Coronary artery (tissue), 2 donors: ENCODE measurements at regions not wholly inside any gene's neighbourhood (a gene's known extent, or its start where the extent isn't known, plus 50 kb on each side); places are given as distances from the start of the nearest gene placed in this dataset.

Experiments
- DNase-seq: peaks from one replicate; pipeline ENCODE4 v3.0.0-alpha.2; 2017; ENCODE audit warnings: low spot score
- H3K27ac ChIP-seq, 2 donors: fragments of 200-600 bp; sonication (generic); one replicate each; pipeline ENCODE4 v1.5.1; 2016 to 2019
- H3K4me3 ChIP-seq: fragments of 200-600 bp; sonication (generic); 2 replicates; pipeline ENCODE4 v1.5.1; 2016; ENCODE audit warnings: mild to moderate bottlenecking, moderate library complexity
- TF ChIP-seq, protein P1 (sequence below): fragments of 200-600 bp; sonication (generic); IDR thresholded peaks from one replicate; pipeline ENCODE4 v1.5.1; 2019; ENCODE audit warnings: antibody characterized with exemption

DNA sequence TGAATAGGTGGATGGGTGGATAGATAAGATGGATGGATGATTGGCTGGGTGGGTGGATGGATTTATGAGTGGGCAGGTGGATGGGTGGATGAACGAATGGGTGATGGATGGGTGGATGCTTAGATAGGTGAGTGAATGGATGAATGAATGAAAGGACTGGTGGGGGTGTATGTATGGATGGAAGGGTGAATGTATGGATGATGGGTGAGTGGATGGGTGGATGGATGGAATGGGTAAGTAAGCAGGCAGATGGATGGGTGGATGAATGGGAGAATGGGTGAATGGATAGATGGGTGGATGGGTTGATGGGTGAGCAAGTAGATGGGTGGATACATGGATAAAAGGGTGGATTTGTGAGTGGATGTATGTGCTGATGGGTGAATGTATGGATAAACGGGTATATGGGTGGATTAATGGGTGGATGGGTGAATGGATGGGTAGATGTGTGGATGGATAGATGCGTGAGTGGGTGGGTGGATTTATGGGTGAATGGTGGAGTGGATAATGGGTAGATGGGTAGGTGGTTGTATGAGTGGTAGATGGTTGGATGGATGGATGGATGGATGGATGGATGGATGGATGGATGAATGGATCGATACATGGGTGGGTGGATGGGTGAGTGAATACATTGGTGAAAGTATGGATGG, 682.6 kb downstream of the HS3ST4 start:
- TF ChIP-seq, protein P1, sequence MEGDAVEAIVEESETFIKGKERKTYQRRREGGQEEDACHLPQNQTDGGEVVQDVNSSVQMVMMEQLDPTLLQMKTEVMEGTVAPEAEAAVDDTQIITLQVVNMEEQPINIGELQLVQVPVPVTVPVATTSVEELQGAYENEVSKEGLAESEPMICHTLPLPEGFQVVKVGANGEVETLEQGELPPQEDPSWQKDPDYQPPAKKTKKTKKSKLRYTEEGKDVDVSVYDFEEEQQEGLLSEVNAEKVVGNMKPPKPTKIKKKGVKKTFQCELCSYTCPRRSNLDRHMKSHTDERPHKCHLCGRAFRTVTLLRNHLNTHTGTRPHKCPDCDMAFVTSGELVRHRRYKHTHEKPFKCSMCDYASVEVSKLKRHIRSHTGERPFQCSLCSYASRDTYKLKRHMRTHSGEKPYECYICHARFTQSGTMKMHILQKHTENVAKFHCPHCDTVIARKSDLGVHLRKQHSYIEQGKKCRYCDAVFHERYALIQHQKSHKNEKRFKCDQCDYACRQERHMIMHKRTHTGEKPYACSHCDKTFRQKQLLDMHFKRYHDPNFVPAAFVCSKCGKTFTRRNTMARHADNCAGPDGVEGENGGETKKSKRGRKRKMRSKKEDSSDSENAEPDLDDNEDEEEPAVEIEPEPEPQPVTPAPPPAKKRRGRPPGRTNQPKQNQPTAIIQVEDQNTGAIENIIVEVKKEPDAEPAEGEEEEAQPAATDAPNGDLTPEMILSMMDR: no peak

DNA sequence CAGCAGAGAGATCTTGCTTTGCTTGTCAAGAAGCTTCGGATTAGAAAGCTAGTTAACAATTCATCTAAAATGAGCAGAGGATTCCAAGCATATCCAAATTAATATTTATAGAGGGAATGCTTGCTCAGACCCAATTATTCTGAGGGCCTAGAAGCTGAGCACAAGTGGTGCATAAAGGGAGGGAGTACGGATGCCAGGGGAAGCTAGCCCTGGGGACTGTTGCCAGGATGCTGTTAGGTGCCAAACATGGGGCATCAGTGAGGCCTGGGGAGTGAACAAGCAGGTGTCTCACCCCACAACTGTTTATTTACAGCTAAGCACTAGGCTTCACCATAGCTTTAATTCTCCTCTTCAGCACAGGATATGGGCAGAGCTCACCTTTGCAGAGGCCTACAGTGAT, 684.1 kb upstream of the C16orf82 start:
- Histone ChIP-seq H3K4me3 (no peak overlapping the region), H3K27ac (no peak overlapping the region)
- TF ChIP-seq, protein P1: no peak
- no peak for DNase-seq

More for the DNA sequence above, 682.6 kb downstream of the HS3ST4 start:
- H3K4me3 ChIP-seq: no peak overlapping the region
- H3K27ac ChIP-seq: no peak overlapping the region
- DNase-seq: no peak

DNA sequence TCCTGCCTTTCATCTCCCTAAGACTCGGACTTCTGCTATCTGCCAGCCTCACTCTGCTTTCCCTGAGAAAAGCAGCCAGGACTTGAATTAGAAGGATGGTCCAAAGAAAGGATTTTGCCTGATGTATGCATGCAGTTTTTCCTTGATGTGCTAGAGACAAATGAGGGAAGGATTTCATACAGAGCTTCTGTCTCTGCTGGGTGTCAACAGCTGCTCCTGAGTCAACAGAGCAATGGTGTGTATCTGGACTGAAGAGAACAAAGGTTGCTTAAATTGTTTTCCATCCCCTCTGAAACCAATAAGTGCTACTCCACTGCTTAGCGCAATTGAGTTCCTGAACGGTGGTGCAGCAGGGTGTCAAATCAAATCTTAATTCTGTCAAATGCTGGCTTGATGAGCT, 680.6 kb upstream of the C16orf82 start:
- no peak for DNase-seq
- Histone ChIP-seq H3K4me3 (no peak overlapping the region), H3K27ac (no peak overlapping the region)
- TF ChIP-seq, protein P1: no peak

DNA sequence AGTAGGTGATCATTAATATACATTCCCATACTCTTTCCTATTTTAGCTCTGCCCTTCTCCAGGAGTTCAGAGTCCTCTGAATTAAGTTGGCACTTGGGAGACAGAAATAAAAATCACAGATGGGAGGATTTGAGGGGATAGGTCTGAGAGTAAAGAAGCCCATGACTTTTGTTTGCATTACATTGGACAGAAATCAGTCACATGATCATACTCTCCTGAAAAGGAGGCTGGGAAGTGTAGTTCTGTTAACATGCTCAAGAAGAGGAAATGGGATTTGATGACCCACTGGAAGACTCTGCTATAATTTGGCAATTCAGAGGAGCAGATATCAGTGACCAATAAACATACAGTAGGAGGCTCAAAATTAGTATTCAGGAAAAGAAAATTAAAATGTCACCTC, 674.9 kb upstream of the C16orf82 start:
- TF ChIP-seq, protein P1: no peak
- Histone ChIP-seq H3K4me3 (no peak overlapping the region), H3K27ac (no peak overlapping the region)
- DNase-seq: no peak

DNA sequence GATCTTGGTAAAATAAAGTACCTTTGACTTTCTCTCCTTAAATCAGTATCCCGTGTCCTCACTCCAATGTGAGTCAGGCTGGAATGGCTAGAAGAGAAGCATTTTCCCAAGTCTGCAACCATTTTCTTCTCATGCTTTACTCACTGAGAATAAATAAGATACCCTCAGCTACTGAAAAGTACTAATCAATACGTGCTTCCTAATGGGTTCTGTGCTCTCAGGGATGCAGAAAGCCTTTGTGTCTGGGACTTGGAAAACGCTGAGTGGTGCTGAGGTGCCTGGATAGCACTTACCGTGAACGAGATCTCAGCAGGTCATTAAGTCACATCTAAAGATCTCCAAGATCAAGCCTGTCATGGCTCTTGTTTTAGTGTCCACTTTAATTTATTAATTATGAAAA, 672.3 kb upstream of the C16orf82 start:
- no peak overlapping the region for H3K27ac ChIP-seq
- TF ChIP-seq, protein P1: no peak

DNA sequence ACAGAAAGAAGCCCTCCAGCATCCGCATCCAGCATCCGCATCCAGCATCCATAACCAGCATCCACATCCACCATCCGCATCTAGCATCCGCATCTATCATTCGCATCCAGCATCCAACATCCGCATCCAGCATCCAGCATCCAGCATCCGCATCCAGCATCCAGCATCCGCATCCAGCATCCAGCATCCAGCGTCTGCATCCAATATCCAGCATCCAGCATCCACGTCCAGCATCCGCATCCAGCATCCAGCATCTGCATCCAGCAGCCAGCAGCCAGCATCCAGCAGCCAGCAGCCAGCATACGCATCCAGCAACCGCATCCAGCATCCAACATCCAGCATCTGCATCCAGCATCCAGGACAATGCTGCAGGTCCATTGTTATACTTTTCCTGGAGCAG, 671.0 kb upstream of the C16orf82 start:
- TF ChIP-seq, protein P1: no peak
- Histone ChIP-seq H3K27ac (no peak overlapping the region), H3K4me3 (no peak overlapping the region)
- DNase-seq: no peak

More for the DNA sequence above, 672.3 kb upstream of the C16orf82 start:
- no peak overlapping the region for H3K4me3 ChIP-seq
- DNase-seq: no peak

DNA sequence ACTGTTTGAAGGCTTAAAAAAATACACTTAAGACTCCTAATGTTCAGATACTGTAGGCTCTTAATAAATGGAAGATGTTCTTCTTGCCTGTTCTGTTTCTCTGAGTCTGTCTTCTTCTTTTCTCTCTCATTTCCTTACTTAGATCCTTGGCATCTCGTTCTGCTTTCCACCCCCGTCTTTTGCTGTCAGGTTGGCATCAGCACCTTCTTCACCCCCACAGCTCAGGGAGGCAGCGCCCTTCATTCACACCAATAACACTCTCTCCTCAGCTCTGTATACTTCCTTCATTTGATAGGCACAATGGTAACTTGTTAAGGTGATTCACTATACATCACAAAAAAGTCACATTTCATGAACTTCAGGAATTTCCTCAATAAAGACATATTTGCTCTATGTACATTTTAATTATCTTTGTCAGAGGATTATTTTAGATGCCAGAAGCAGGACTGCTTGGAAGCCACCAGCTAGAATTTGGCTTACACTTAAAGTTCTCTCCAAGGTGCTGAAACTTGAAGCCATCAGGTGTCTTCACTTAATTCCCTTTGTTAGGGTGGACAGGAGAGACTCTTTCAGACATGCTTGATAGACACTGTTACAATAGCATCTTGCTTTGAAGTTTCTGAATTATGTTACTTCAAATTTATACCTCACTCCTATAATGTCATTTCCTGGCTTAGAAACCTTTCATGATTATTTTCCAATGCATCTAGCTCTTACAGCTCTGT, 670.1 kb upstream of the C16orf82 start:
- H3K4me3 ChIP-seq: no peak overlapping the region
- TF ChIP-seq, protein P1: no peak
- H3K27ac ChIP-seq: no peak overlapping the region
- DNase-seq: no peak
